ENCODE measurements at regions not wholly inside any gene's neighbourhood (a gene's known extent, or its start where the extent isn't known, plus 50 kb on each side); places are given as distances from the start of the nearest gene placed in this dataset.

GRCh38 chr9:87824216-87824875, 58.3 kb upstream of the SPATA31E1 start:
- DNase-seq, result no peak

- DNase-seq, result no peak
Observed at GRCh38 chr9:87824886-87825285, 57.8 kb upstream of the SPATA31E1 start.

GRCh38 chr9:87826331-87826730, 56.3 kb upstream of the SPATA31E1 start:
- no peak for DNase-seq

- peak; percentile 7 for DNase-seq
Observed at GRCh38 chr9:87827341-87827740, 55.3 kb upstream of the SPATA31E1 start.

- DNase-seq, result no peak
Observed at GRCh38 chr9:87829756-87830155, 52.9 kb upstream of the SPATA31E1 start.

GRCh38 chr9:87830446-87830845, 52.2 kb upstream of the SPATA31E1 start:
- DNase-seq, result no peak

GRCh38 chr9:87831159-87831558, 51.5 kb upstream of the SPATA31E1 start:
- no peak for DNase-seq
